MM.1S (cell line): ENCODE measurements at regions not wholly inside any gene's neighbourhood (a gene's known extent, or its start where the extent isn't known, plus 50 kb on each side); places are given as distances from the start of the nearest gene placed in this dataset.
"Not testable (repeated sequence)": the region's sequence is repeated elsewhere in the genome, so short reads cannot be mapped to it uniquely, and the experiment has no call there.

Experiments used
- EZH2 ChIP-seq: fragments of 300-600 bp; sonication (generic); optimal IDR thresholded peaks from 2 replicates; pipeline ENCODE3; 2017; ENCODE audit warnings: low read depth, mild to moderate bottlenecking, antibody characterized with exemption, low read length, mixed read lengths
- TF ChIP-seq, protein P1 (sequence below): fragments of 300-600 bp; sonication (generic); IDR thresholded peaks from 2 replicates; pipeline ENCODE4 v1.5.1; 2016; ENCODE audit warnings: antibody characterized with exemption, low read length, mixed read lengths

DNA sequence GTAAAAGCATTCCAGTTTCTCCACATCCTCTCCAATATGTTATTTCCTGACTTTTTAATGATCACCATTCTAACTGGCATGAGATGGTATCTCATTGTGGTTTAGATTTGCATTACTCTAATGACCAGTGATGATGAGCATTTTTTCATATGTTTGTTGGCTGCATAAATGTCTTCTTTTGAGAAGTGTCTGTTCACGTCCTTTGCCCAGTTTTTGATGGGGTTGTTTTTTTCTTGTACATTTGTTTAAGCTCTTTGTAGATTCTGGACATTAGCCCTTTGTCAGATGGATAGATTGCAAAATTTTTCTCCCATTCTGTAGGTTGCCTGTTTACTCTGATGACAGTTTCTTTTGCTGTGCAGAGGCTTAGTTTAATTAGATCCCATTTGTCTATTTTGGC, 97.7 kb downstream of the EBLN1 start:
- not testable (repeated sequence) for TF ChIP-seq EZH2
- TF ChIP-seq, protein P1, sequence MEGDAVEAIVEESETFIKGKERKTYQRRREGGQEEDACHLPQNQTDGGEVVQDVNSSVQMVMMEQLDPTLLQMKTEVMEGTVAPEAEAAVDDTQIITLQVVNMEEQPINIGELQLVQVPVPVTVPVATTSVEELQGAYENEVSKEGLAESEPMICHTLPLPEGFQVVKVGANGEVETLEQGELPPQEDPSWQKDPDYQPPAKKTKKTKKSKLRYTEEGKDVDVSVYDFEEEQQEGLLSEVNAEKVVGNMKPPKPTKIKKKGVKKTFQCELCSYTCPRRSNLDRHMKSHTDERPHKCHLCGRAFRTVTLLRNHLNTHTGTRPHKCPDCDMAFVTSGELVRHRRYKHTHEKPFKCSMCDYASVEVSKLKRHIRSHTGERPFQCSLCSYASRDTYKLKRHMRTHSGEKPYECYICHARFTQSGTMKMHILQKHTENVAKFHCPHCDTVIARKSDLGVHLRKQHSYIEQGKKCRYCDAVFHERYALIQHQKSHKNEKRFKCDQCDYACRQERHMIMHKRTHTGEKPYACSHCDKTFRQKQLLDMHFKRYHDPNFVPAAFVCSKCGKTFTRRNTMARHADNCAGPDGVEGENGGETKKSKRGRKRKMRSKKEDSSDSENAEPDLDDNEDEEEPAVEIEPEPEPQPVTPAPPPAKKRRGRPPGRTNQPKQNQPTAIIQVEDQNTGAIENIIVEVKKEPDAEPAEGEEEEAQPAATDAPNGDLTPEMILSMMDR, result not testable (repeated sequence)
